Tibial nerve (tissue), 3 donors: ENCODE measurements at regions not wholly inside any gene's neighbourhood (a gene's known extent, or its start where the extent isn't known, plus 50 kb on each side); places are given as distances from the start of the nearest gene placed in this dataset.

Experiments
- CTCF ChIP-seq, 5 experiments: fragments of 200-600 bp in 3 of 5; fragments of 450-650 bp in 2 of 5; sonication (generic) in 3 of 5; IDR thresholded peaks; one replicate each; pipeline ENCODE4 v1.5.1; 2016 to 2019; ENCODE audit warnings: antibody characterized with exemption in 5 of 5, mild to moderate bottlenecking in 3 of 5, moderate library complexity in 2 of 5
- POLR2A ChIP-seq, 2 donors: fragments of 450-650 bp; IDR thresholded peaks; one replicate each; pipeline ENCODE4 v1.6.1; 2017; ENCODE audit warnings: antibody characterized with exemption in 2 of 2, mild to moderate bottlenecking in 2 of 2, moderate library complexity in 2 of 2

DNA sequence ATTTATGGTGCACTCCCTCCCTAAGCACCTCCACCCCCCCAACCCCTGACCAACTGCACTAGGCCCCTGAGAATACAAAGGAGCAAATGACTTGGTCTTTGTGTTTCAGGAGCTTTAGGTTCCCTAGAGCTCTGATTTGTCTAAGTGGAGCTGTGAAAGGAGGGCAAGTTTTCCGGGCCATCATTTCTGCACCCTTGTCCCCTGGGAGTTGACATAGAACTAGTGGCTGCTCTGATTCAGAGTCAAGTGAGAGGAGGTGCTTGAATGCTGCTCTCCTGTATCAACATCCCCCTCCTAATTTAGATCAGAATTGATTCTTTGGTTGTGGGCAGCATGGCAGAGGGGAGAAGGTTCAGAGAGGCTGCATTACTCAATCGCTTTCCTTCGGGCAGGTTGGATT is 391.6 kb downstream of the KCNRG start:
- TF ChIP-seq CTCF (IDR thresholded peaks at IDR 0.05) (no peak), POLR2A (IDR thresholded peaks at IDR 0.05) (no peak)
